HEK293 (cell line): ENCODE measurements at regions not wholly inside any gene's neighbourhood (a gene's known extent, or its start where the extent isn't known, plus 50 kb on each side); places are given as distances from the start of the nearest gene placed in this dataset.

Experiments used
- CTCF ChIA-PET: fragments of 350-600 bp; formaldehyde crosslinking; extraction: SDS; loops from one replicate; lab custom pipeline; 2021; ENCODE audit warnings: antibody characterized with exemption; lab: Yijun Ruan, JAX
- POLR2A ChIA-PET: fragments of 300-600 bp; formaldehyde crosslinking; extraction: SDS; loops from one replicate; lab custom pipeline; 2020; ENCODE audit warnings: antibody characterized with exemption, inconsistent platforms; lab: Yijun Ruan, JAX
- H3K27ac ChIP-seq: fragments of 200-500 bp; sonication (Bioruptor generic); 2 replicates; pipeline ENCODE4 v1.5.1; 2014; ENCODE audit warnings: low read depth, low read length, control low read depth, inconsistent platforms; ENCODE audit errors: extremely low read depth
- H3K36me3 ChIP-seq, 2 experiments: fragments of 200-500 bp in 1 of 2; sonication (Bioruptor generic) in 1 of 2; 1 replicate in 1 of 2; 2 replicates in 1 of 2; pipeline ENCODE4 v1.5.1; 2014 to 2017; ENCODE audit warnings: inconsistent platforms in 2 of 2, low read length in 2 of 2; ENCODE audit not compliant: control insufficient read depth in 2 of 2, insufficient read depth in 1 of 2
- H3K4me1 ChIP-seq: fragments of 200-500 bp; sonication (Bioruptor generic); 2 replicates; pipeline ENCODE4 v1.5.1; 2014; ENCODE audit warnings: mild to moderate bottlenecking, low read length, inconsistent platforms; ENCODE audit not compliant: control insufficient read depth, insufficient read depth
- H3K4me3 ChIP-seq: 2 replicates; pipeline ENCODE4 v1.5.1; 2011; ENCODE audit warnings: low read depth, mild to moderate bottlenecking, control low read depth, low read length, moderate library complexity
- H3K9me3 ChIP-seq: fragments of 200-500 bp; sonication (Bioruptor generic); 2 replicates; pipeline ENCODE4 v1.5.1; 2014; ENCODE audit warnings: low read depth, low read length, inconsistent platforms; ENCODE audit not compliant: control insufficient read depth, insufficient read depth
- FEZF1 ChIP-seq: fragments of 450-650 bp; formaldehyde crosslinking; IDR thresholded peaks from 2 replicates; pipeline ENCODE4 v1.5.1; 2016; ENCODE audit warnings: missing biosample characterization, missing genetic modification characterization
- HIC1 ChIP-seq: fragments of 450-650 bp; formaldehyde crosslinking; IDR thresholded peaks from 2 replicates; pipeline ENCODE4 v1.5.1; 2016; ENCODE audit warnings: missing biosample characterization, missing genetic modification characterization
- HOXD13 ChIP-seq: sonication (generic); formaldehyde crosslinking; IDR thresholded peaks from 2 replicates; pipeline ENCODE4 v1.8.0; 2022; ENCODE audit warnings: missing genetic modification reagents, borderline replicate concordance
- INSM2 ChIP-seq: fragments of 450-650 bp; formaldehyde crosslinking; IDR thresholded peaks from 2 replicates; pipeline ENCODE4 v1.5.1; 2016; ENCODE audit warnings: missing biosample characterization, missing genetic modification characterization
- MYNN ChIP-seq: fragments of 450-650 bp; formaldehyde crosslinking; IDR thresholded peaks from 2 replicates; pipeline ENCODE4 v1.5.1; 2016; ENCODE audit warnings: missing biosample characterization, missing genetic modification characterization, borderline replicate concordance
- PRDM2 ChIP-seq: fragments of 450-650 bp; formaldehyde crosslinking; IDR thresholded peaks from 2 replicates; pipeline ENCODE4 v1.5.1; 2016; ENCODE audit warnings: missing biosample characterization, missing genetic modification characterization, borderline replicate concordance
- SP2 ChIP-seq: fragments of 450-650 bp; formaldehyde crosslinking; IDR thresholded peaks from 2 replicates; pipeline ENCODE4 v1.5.1; 2016; ENCODE audit warnings: missing biosample characterization, missing genetic modification characterization
- ZBTB20 ChIP-seq: fragments of 450-650 bp; formaldehyde crosslinking; IDR thresholded peaks from 2 replicates; pipeline ENCODE4 v1.5.1; 2016; ENCODE audit warnings: missing biosample characterization, missing genetic modification characterization
- ZBTB48 ChIP-seq: fragments of 450-650 bp; formaldehyde crosslinking; IDR thresholded peaks from 2 replicates; pipeline ENCODE4 v1.5.1; 2016; ENCODE audit warnings: missing biosample characterization, missing genetic modification characterization
- ZNF174 ChIP-seq: fragments of 450-650 bp; formaldehyde crosslinking; IDR thresholded peaks from 2 replicates; pipeline ENCODE4 v1.5.0; 2017; ENCODE audit warnings: missing biosample characterization, mild to moderate bottlenecking, missing genetic modification characterization
- ZNF416 ChIP-seq: fragments of 450-650 bp; formaldehyde crosslinking; IDR thresholded peaks from 2 replicates; pipeline ENCODE4 v1.5.1; 2016; ENCODE audit warnings: missing biosample characterization, missing genetic modification characterization
- ZNF501 ChIP-seq: fragments of 450-650 bp; formaldehyde crosslinking; IDR thresholded peaks from 2 replicates; pipeline ENCODE4 v1.5.1; 2016; ENCODE audit warnings: missing biosample characterization, missing genetic modification characterization
- ZNF560 ChIP-seq: fragments of 450-650 bp; formaldehyde crosslinking; IDR thresholded peaks from 2 replicates; pipeline ENCODE4 v1.5.1; 2017; ENCODE audit warnings: missing biosample characterization, missing genetic modification characterization, borderline replicate concordance
- ZNF645 ChIP-seq: fragments of 450-650 bp; formaldehyde crosslinking; IDR thresholded peaks from 2 replicates; pipeline ENCODE4; 2016; ENCODE audit warnings: missing biosample characterization, missing genetic modification characterization
- ZNF701 ChIP-seq: fragments of 450-650 bp; formaldehyde crosslinking; IDR thresholded peaks from 2 replicates; pipeline ENCODE4 v1.5.1; 2016; ENCODE audit warnings: missing biosample characterization, missing genetic modification characterization
- ZNF768 ChIP-seq: fragments of 450-650 bp; formaldehyde crosslinking; IDR thresholded peaks from 2 replicates; pipeline ENCODE4 v1.5.1; 2018; ENCODE audit warnings: missing biosample characterization, mild to moderate bottlenecking, missing genetic modification characterization
- ZNF791 ChIP-seq: fragments of 450-650 bp; formaldehyde crosslinking; IDR thresholded peaks from 2 replicates; pipeline ENCODE4 v1.5.1; 2016; ENCODE audit warnings: missing biosample characterization, missing genetic modification characterization
- ZNF830 ChIP-seq: fragments of 450-650 bp; IDR thresholded peaks from 2 replicates; pipeline ENCODE4 v1.5.0; 2018; ENCODE audit warnings: missing biosample characterization, missing genetic modification characterization, low read depth, mild to moderate bottlenecking, moderate library complexity

GRCh38 chr6:22392711-22393110, 95.9 kb upstream of the PRL start:
- TF ChIP-seq ZNF830 (tag by site-specific recombination), result no peak
- TF ChIP-seq ZNF645 (tag by site-specific recombination), result no peak
- TF ChIP-seq ZNF560 (tag by site-specific recombination), result no peak
- TF ChIP-seq PRDM2 (tag by site-specific recombination), result no peak
- TF ChIP-seq ZBTB48 (tag by site-specific recombination), result no peak
- no peak for TF ChIP-seq ZNF174 (tag by site-specific recombination)
- no peak for TF ChIP-seq INSM2
- TF ChIP-seq MYNN, result no peak
- TF ChIP-seq ZNF416 (tag by site-specific recombination), result no peak
- TF ChIP-seq HOXD13 (CRISPR knock-in tag), result no peak
- no peak for TF ChIP-seq HIC1 (tag by site-specific recombination)
- TF ChIP-seq ZNF701 (tag by site-specific recombination), result no peak
- TF ChIP-seq FEZF1 (tag by site-specific recombination), result no peak
- no peak for TF ChIP-seq ZNF791
- no peak for TF ChIP-seq ZNF768 (tag by site-specific recombination)
- no peak for TF ChIP-seq ZNF501 (tag by site-specific recombination)
- TF ChIP-seq SP2 (tag by site-specific recombination), result no peak
- TF ChIP-seq ZBTB20 (tag by site-specific recombination), result no peak
- Histone ChIP-seq H3K4me1 (no peaks in the 10 kb centered on the region), H3K27ac (no peak overlapping the region), H3K9me3 (no peaks in the 10 kb centered on the region), H3K4me3 (no peak overlapping the region), H3K36me3 (no peaks in the 10 kb centered on the region)
- CTCF ChIA-PET, result interaction anchor here (0.7 kb wide), 1 partner anchor 869 kb away, joined by 3 read pairs; no protein-coding TSS in a partner anchor
- POLR2A ChIA-PET, result no interaction called here
